ENCODE measurements at regions not wholly inside any gene's neighbourhood (a gene's known extent, or its start where the extent isn't known, plus 50 kb on each side); places are given as distances from the start of the nearest gene placed in this dataset.

DNA sequence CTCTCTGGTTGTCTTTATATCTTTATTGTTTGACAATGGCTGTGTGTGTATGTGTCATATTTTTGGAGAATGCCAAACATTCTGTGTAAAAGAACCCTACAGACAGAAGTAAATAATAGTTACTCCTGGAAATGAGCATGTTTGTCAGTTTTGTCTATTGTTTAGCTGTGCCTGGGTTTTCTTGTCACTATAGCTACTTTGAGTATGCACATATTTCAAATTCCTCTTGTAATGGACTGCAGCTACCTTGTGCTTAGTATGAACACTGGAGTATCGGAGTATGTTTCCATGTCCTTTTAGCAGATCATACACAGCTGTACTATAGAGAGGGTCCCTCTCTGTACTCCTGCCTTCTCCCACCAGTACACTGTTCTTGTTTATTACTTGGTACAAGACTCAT is 58.0 kb upstream of the DOCK10 start (continued):
- TF ChIP-seq, protein P1, sequence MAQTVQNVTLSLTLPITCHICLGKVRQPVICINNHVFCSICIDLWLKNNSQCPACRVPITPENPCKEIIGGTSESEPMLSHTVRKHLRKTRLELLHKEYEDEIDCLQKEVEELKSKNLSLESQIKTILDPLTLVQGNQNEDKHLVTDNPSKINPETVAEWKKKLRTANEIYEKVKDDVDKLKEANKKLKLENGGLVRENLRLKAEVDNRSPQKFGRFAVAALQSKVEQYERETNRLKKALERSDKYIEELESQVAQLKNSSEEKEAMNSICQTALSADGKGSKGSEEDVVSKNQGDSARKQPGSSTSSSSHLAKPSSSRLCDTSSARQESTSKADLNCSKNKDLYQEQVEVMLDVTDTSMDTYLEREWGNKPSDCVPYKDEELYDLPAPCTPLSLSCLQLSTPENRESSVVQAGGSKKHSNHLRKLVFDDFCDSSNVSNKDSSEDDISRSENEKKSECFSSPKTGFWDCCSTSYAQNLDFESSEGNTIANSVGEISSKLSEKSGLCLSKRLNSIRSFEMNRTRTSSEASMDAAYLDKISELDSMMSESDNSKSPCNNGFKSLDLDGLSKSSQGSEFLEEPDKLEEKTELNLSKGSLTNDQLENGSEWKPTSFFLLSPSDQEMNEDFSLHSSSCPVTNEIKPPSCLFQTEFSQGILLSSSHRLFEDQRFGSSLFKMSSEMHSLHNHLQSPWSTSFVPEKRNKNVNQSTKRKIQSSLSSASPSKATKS (CRISPR knock-in tag; IDR thresholded peaks at IDR 0.05): no peak
- TF ChIP-seq MAZ (IDR thresholded peaks at IDR 0.05; ENCODE audit: borderline replicate concordance, low read depth, low read length): no peak
- TF ChIP-seq MAZ (CRISPR knock-in tag; IDR thresholded peaks at IDR 0.05; ENCODE audit: low read depth): no peak
- TF ChIP-seq NFRKB (IDR thresholded peaks at IDR 0.05): no peak
- TF ChIP-seq IKZF1 (IDR thresholded peaks at IDR 0.05): no peak
- TF ChIP-seq ELF4 (CRISPR knock-in tag; IDR thresholded peaks at IDR 0.05; ENCODE audit: borderline replicate concordance): no peak
- TF ChIP-seq ZNF124 (CRISPR knock-in tag; IDR thresholded peaks at IDR 0.05): no peak
- TF ChIP-seq YEATS4 (CRISPR knock-in tag; IDR thresholded peaks at IDR 0.05; ENCODE audit: borderline replicate concordance): no peak
- TF ChIP-seq, protein P2, sequence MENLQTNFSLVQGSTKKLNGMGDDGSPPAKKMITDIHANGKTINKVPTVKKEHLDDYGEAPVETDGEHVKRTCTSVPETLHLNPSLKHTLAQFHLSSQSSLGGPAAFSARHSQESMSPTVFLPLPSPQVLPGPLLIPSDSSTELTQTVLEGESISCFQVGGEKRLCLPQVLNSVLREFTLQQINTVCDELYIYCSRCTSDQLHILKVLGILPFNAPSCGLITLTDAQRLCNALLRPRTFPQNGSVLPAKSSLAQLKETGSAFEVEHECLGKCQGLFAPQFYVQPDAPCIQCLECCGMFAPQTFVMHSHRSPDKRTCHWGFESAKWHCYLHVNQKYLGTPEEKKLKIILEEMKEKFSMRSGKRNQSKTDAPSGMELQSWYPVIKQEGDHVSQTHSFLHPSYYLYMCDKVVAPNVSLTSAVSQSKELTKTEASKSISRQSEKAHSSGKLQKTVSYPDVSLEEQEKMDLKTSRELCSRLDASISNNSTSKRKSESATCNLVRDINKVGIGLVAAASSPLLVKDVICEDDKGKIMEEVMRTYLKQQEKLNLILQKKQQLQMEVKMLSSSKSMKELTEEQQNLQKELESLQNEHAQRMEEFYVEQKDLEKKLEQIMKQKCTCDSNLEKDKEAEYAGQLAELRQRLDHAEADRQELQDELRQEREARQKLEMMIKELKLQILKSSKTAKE (CRISPR knock-in tag; IDR thresholded peaks at IDR 0.05; ENCODE audit: borderline replicate concordance): no peak

DNA sequence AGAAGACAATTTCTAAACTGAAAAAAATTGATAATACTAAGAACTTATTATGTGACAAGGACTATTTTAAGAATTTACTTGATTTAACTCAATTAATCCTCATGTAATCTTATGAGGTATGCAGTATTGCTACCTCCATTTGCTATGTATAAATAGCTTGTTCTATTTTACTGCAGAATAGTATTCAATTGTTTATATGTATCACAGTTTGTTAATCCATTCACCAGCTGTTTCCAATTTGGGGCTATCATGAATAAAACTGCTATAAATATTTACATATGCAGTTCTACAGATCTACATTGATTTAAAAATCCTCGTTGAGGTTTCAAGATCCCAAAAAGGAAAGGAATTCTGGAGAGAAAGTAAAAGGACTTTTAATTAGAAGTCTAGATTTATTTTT is 54.8 kb upstream of the DOCK10 start:
- Histone ChIP-seq H3K36me3 (replicated peaks in 1 of 2; ENCODE audit: control insufficient read depth in 1 of 2, insufficient read depth in 2 of 2, low read length in 2 of 2) (no peaks in the 10 kb centered on the region), H3K4me2 (ENCODE audit: low read depth, low read length) (no peak overlapping the region), H3K9me3 (ENCODE audit: low read length) (no peaks in the 10 kb centered on the region), H3K79me2 (ENCODE audit: insufficient read depth, low read length) (no peaks in the 10 kb centered on the region), H3K4me1 (ENCODE audit: insufficient read depth, low read length) (no peaks in the 10 kb centered on the region), H3K4me3 (replicated peaks in 1 of 3; ENCODE audit: insufficient read depth in 1 of 3, low read depth in 2 of 3, low read length in 3 of 3) (no peak overlapping the region), H3K27me3 (ENCODE audit: control insufficient read depth in 1 of 2, insufficient read depth in 2 of 2, low read length in 2 of 2) (no peaks in the 10 kb centered on the region; a peak in 1 of 5 replicates), H3K9ac (ENCODE audit: insufficient read depth, low read depth, low read length) (no peak overlapping the region), H4K20me1 (ENCODE audit: insufficient read depth, low read length) (no peaks in the 10 kb centered on the region), H2AFZ (ENCODE audit: low read length) (no peak overlapping the region), H3K27ac (ENCODE audit: extremely low read length, insufficient read depth, low read length) (no peak overlapping the region)
- DNase-seq (ENCODE audit: low spot score) (no peak), ATAC-seq (no peak), FAIRE-seq (no peak)
- no TSS peak for BruUV-seq (replicated peaks)
- ChIA-PET POLR2A (no interaction called here), CTCF (ENCODE audit: low intra/inter-chr PET ratio, low total read pairs) (no interaction called here)
- intact Hi-C loops (cut with micrococcal nuclease; ENCODE audit: unreplicated experiment) (no loop called here), in situ Hi-C loops (cut with HindIII; ENCODE audit: extremely low pct_ligation_motif_present, low pct_unique_long_range_greater_than_20kb) (no loop called here)
- 0% methylated on average over 1 of the region's 1 CpG for WGBS (ENCODE audit: low lambda C conversion rate)
- TF ChIP-seq ZNF460 (CRISPR knock-in tag; IDR thresholded peaks at IDR 0.05; ENCODE audit: borderline replicate concordance) (no peak), SMC3 (IDR thresholded peaks at IDR 0.05; ENCODE audit: low read length) (no peak), KDM4B (CRISPR knock-in tag; IDR thresholded peaks at IDR 0.05) (no peak)
- TF ChIP-seq, protein P3, sequence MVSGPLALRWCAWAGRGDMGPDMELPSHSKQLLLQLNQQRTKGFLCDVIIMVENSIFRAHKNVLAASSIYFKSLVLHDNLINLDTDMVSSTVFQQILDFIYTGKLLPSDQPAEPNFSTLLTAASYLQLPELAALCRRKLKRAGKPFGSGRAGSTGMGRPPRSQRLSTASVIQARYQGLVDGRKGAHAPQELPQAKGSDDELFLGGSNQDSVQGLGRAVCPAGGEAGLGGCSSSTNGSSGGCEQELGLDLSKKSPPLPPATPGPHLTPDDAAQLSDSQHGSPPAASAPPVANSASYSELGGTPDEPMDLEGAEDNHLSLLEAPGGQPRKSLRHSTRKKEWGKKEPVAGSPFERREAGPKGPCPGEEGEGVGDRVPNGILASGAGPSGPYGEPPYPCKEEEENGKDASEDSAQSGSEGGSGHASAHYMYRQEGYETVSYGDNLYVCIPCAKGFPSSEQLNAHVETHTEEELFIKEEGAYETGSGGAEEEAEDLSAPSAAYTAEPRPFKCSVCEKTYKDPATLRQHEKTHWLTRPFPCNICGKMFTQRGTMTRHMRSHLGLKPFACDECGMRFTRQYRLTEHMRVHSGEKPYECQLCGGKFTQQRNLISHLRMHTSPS (CRISPR knock-in tag; IDR thresholded peaks at IDR 0.05; ENCODE audit: low read depth): no peak
- TF ChIP-seq, protein P4, sequence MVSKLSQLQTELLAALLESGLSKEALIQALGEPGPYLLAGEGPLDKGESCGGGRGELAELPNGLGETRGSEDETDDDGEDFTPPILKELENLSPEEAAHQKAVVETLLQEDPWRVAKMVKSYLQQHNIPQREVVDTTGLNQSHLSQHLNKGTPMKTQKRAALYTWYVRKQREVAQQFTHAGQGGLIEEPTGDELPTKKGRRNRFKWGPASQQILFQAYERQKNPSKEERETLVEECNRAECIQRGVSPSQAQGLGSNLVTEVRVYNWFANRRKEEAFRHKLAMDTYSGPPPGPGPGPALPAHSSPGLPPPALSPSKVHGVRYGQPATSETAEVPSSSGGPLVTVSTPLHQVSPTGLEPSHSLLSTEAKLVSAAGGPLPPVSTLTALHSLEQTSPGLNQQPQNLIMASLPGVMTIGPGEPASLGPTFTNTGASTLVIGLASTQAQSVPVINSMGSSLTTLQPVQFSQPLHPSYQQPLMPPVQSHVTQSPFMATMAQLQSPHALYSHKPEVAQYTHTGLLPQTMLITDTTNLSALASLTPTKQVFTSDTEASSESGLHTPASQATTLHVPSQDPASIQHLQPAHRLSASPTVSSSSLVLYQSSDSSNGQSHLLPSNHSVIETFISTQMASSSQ (IDR thresholded peaks at IDR 0.05; ENCODE audit: low read depth): no peak
- TF ChIP-seq, protein P4 (CRISPR knock-in tag; IDR thresholded peaks at IDR 0.05; ENCODE audit: borderline replicate concordance): no peak
